Effector memory CD8-positive, alpha-beta T cell (primary cell): ENCODE measurements at regions not wholly inside any gene's neighbourhood (a gene's known extent, or its start where the extent isn't known, plus 50 kb on each side); places are given as distances from the start of the nearest gene placed in this dataset.
"Not testable (repeated sequence)": the region's sequence is repeated elsewhere in the genome, so short reads cannot be mapped to it uniquely, and the experiment has no call there.

Experiments used
- ATAC-seq: fragments of 150-1000 bp; cut with Tn5 transposase; replicated peaks from 2 replicates; pipeline ENCODE4 v1.10.0; 2021; ENCODE audit warnings: mild to moderate bottlenecking, moderate library complexity
- DNase-seq, 3 experiments: peaks; one replicate each; pipeline ENCODE4 v3.0.0; 2021
- H3K27ac Mint-ChIP-seq, 2 donors: one replicate each; pipeline ENCODE4 v1.8.0; 2022; ENCODE audit warnings: mild to moderate bottlenecking in 2 of 2, mixed read lengths in 2 of 2, moderate library complexity in 2 of 2
- H3K27me3 Mint-ChIP-seq, 2 donors: one replicate each; pipeline ENCODE4 v1.8.0; 2022; ENCODE audit warnings: mixed read lengths in 2 of 2
- H3K36me3 Mint-ChIP-seq: one replicate; pipeline ENCODE4 v1.8.0; 2022; ENCODE audit warnings: mild to moderate bottlenecking, moderate library complexity, mixed read lengths; ENCODE audit not compliant: insufficient read depth
- H3K4me1 Mint-ChIP-seq, 2 donors: one replicate each; pipeline ENCODE4 v1.8.0; 2022; ENCODE audit warnings: low read depth in 2 of 2, mixed read lengths in 2 of 2
- H3K4me3 Mint-ChIP-seq, 2 donors: one replicate each; pipeline ENCODE4 v1.8.0; 2022; ENCODE audit warnings: mild to moderate bottlenecking in 2 of 2, mixed read lengths in 2 of 2, moderate library complexity in 2 of 2
- H3K9me3 Mint-ChIP-seq, 2 donors: one replicate each; pipeline ENCODE4 v1.8.0; 2022; ENCODE audit warnings: mixed read lengths in 2 of 2

GRCh38 chr22:27105142-27106025 lies 448.0 kb downstream of the MIAT start:
- H3K4me1 Mint-ChIP-seq: no peaks in the 10 kb centered on the region
- DNase-seq (no peak), ATAC-seq (no peak)
- H3K27ac Mint-ChIP-seq: no peak overlapping the region
- peaks cover 21 to 49% of the 10 kb centered on the region in 2 donors for H3K27me3 Mint-ChIP-seq
- H3K4me3 Mint-ChIP-seq: no peak overlapping the region
- H3K9me3 Mint-ChIP-seq: peaks cover 3 to 8% of the 10 kb centered on the region in 2 donors
- H3K36me3 Mint-ChIP-seq: no peaks in the 10 kb centered on the region

GRCh38 chr22:27106985-27107384 lies 449.6 kb downstream of the MIAT start:
- Mint-ChIP-seq H3K36me3 (no peaks in the 10 kb centered on the region), H3K4me3 (no peak overlapping the region), H3K27me3 (peaks cover 6 to 47% of the 10 kb centered on the region in 2 donors), H3K9me3 (peaks cover 3 to 8% of the 10 kb centered on the region in 2 donors), H3K4me1 (no peaks in the 10 kb centered on the region), H3K27ac (no peak overlapping the region)
- ATAC-seq: no peak
- DNase-seq: no peak

GRCh38 chr22:27107386-27107785 lies 450.0 kb downstream of the MIAT start:
- Mint-ChIP-seq H3K4me1 (no peaks in the 10 kb centered on the region), H3K36me3 (no peaks in the 10 kb centered on the region), H3K27me3 (peaks cover 6 to 44% of the 10 kb centered on the region in 2 donors), H3K4me3 (no peak overlapping the region), H3K9me3 (peaks cover 3 to 8% of the 10 kb centered on the region in 2 donors), H3K27ac (no peak overlapping the region)
- ATAC-seq (no peak), DNase-seq (no peak)

GRCh38 chr22:27107824-27108223 lies 450.4 kb downstream of the MIAT start:
- ATAC-seq (no peak), DNase-seq (no peak)
- Mint-ChIP-seq H3K4me1 (no peaks in the 10 kb centered on the region), H3K27ac (no peak overlapping the region), H3K4me3 (no peak overlapping the region), H3K36me3 (no peaks in the 10 kb centered on the region), H3K9me3 (peaks cover 3 to 8% of the 10 kb centered on the region in 2 donors), H3K27me3 (peaks cover 6 to 41% of the 10 kb centered on the region in 2 donors)

- Mint-ChIP-seq H3K27me3 (peaks cover 6 to 41% of the 10 kb centered on the region in 2 donors), H3K36me3 (no peaks in the 10 kb centered on the region), H3K4me3 (no peak overlapping the region), H3K27ac (no peak overlapping the region), H3K4me1 (no peaks in the 10 kb centered on the region), H3K9me3 (peaks cover 3 to 8% of the 10 kb centered on the region in 2 donors)
- DNase-seq (no peak), ATAC-seq (no peak)
Measured at GRCh38 chr22:27108425-27109114, 451.2 kb downstream of the MIAT start.

GRCh38 chr22:27109406-27109805 lies 452.0 kb downstream of the MIAT start:
- H3K4me3 Mint-ChIP-seq, H3K4me1 Mint-ChIP-seq, H3K36me3 Mint-ChIP-seq, ATAC-seq, H3K27ac Mint-ChIP-seq, DNase-seq, H3K9me3 Mint-ChIP-seq: not testable (repeated sequence)
- peaks cover 6 to 40% of the 10 kb centered on the region in 2 donors for H3K27me3 Mint-ChIP-seq

GRCh38 chr22:27110665-27111451 lies 453.5 kb downstream of the MIAT start:
- Mint-ChIP-seq H3K27ac (no peak overlapping the region), H3K4me3 (no peak overlapping the region), H3K36me3 (no peaks in the 10 kb centered on the region), H3K9me3 (peaks cover 3 to 8% of the 10 kb centered on the region in 2 donors), H3K27me3 (peaks cover 9 to 42% of the 10 kb centered on the region in 2 donors), H3K4me1 (no peaks in the 10 kb centered on the region)
- ATAC-seq (no peak), DNase-seq (no peak)

- Mint-ChIP-seq H3K36me3 (no peaks in the 10 kb centered on the region), H3K27ac (no peak overlapping the region), H3K27me3 (peaks cover 9 to 49% of the 10 kb centered on the region in 2 donors), H3K4me3 (no peak overlapping the region), H3K9me3 (peaks cover 3 to 8% of the 10 kb centered on the region in 2 donors), H3K4me1 (no peaks in the 10 kb centered on the region)
- no peak for ATAC-seq
- DNase-seq: no peak
Measured at GRCh38 chr22:27111796-27112672, 454.6 kb downstream of the MIAT start.

- DNase-seq: no peak
Measured at GRCh38 chr22:27113211-27113635, 455.8 kb downstream of the MIAT start.

GRCh38 chr22:27113641-27114040 lies 456.3 kb downstream of the MIAT start:
- DNase-seq (no peak), ATAC-seq (no peak)
- H3K4me3 Mint-ChIP-seq: no peak overlapping the region
- no peaks in the 10 kb centered on the region for H3K36me3 Mint-ChIP-seq
- peaks cover 9 to 55% of the 10 kb centered on the region in 2 donors for H3K27me3 Mint-ChIP-seq
- no peaks in the 10 kb centered on the region for H3K4me1 Mint-ChIP-seq
- peaks cover 3 to 8% of the 10 kb centered on the region in 2 donors for H3K9me3 Mint-ChIP-seq
- no peak overlapping the region for H3K27ac Mint-ChIP-seq

More at GRCh38 chr22:27113211-27113635, 455.8 kb downstream of the MIAT start:
- H3K4me1 Mint-ChIP-seq: no peaks in the 10 kb centered on the region
- no peaks in the 10 kb centered on the region for H3K36me3 Mint-ChIP-seq
- peaks cover 9 to 51% of the 10 kb centered on the region in 2 donors for H3K27me3 Mint-ChIP-seq
- H3K9me3 Mint-ChIP-seq: peaks cover 3 to 8% of the 10 kb centered on the region in 2 donors
- no peak overlapping the region for H3K4me3 Mint-ChIP-seq
- H3K27ac Mint-ChIP-seq: no peak overlapping the region
- ATAC-seq: no peak

GRCh38 chr22:27114186-27114585 lies 456.8 kb downstream of the MIAT start:
- Mint-ChIP-seq H3K4me1 (no peaks in the 10 kb centered on the region), H3K27me3 (peaks cover 9 to 57% of the 10 kb centered on the region in 2 donors), H3K27ac (no peak overlapping the region), H3K4me3 (no peak overlapping the region), H3K36me3 (no peaks in the 10 kb centered on the region), H3K9me3 (peaks cover under 1 to 4% of the 10 kb centered on the region in 2 donors)
- DNase-seq: no peak
- no peak for ATAC-seq

- no peak for ATAC-seq
- peaks cover 9 to 55% of the 10 kb centered on the region in 2 donors for H3K27me3 Mint-ChIP-seq
- no peaks in the 10 kb centered on the region for H3K9me3 Mint-ChIP-seq
- no peak overlapping the region for H3K4me3 Mint-ChIP-seq
- H3K4me1 Mint-ChIP-seq: no peaks in the 10 kb centered on the region
- no peak for DNase-seq
- H3K36me3 Mint-ChIP-seq: no peaks in the 10 kb centered on the region
- H3K27ac Mint-ChIP-seq: no peak overlapping the region
Measured at GRCh38 chr22:27115410-27115809, 458.0 kb downstream of the MIAT start.
